Heart right ventricle (tissue), 16 donors: ENCODE measurements at regions not wholly inside any gene's neighbourhood (a gene's known extent, or its start where the extent isn't known, plus 50 kb on each side); places are given as distances from the start of the nearest gene placed in this dataset.

Experiments
- ATAC-seq, 8 donors: fragments of 200-7000 bp; cut with Tn5 transposase; one replicate each; pipeline ENCODE4 v1.9.1; 2020; ENCODE audit warnings: mild to moderate bottlenecking in 8 of 8, moderate library complexity in 8 of 8, moderate number of reproducible peaks in 1 of 8
- DNase-seq, 2 donors: peaks; one replicate each; pipeline ENCODE4 v3.0.0-alpha.2; 2020
- H3K27ac ChIP-seq, 10 donors: fragments of 200-600 bp; sonication (generic) in 2 of 10; one replicate each; pipeline versions ENCODE4 v1.5.0 to v1.8.0; 2020 to 2022; ENCODE audit warnings: mild to moderate bottlenecking in 3 of 10
- H3K27me3 ChIP-seq, 7 donors: fragments of 200-600 bp; one replicate each; pipeline ENCODE4 v1.8.0; 2021 to 2022; ENCODE audit warnings: mild to moderate bottlenecking in 2 of 7
- H3K36me3 ChIP-seq, 9 donors: fragments of 200-600 bp; sonication (generic) in 1 of 9; one replicate each; pipeline versions ENCODE4 v1.5.0 to v1.8.0; 2020 to 2022; ENCODE audit warnings: mild to moderate bottlenecking in 2 of 9
- H3K4me1 ChIP-seq, 9 donors: fragments of 200-600 bp; sonication (generic) in 1 of 9; one replicate each; pipeline versions ENCODE4 v1.5.0 to v1.8.0; 2020 to 2022; ENCODE audit warnings: mild to moderate bottlenecking in 4 of 9
- H3K4me3 ChIP-seq, 10 donors: fragments of 200-600 bp; sonication (generic) in 2 of 10; one replicate each; pipeline versions ENCODE4 v1.5.0 to v1.8.0; 2020 to 2022; ENCODE audit warnings: mild to moderate bottlenecking in 7 of 10, moderate library complexity in 2 of 10
- H3K9me3 ChIP-seq, 11 donors: fragments of 200-600 bp in 10 of 11; sonication (generic) in 2 of 11; one replicate each; pipeline versions ENCODE4 v1.5.0 to v1.8.0; 2013 to 2022; ENCODE audit warnings: mild to moderate bottlenecking in 2 of 11, control low read depth in 1 of 11, moderate library complexity in 1 of 11
- CTCF ChIP-seq, 9 donors: fragments of 200-600 bp; sonication (generic) in 2 of 9; IDR thresholded peaks; one replicate each; pipeline versions ENCODE4 v1.5.0 to v1.8.0; 2021 to 2022; ENCODE audit warnings: antibody characterized with exemption in 9 of 9, mild to moderate bottlenecking in 5 of 9, moderate library complexity in 1 of 9
- WGBS, 2 donors: extraction: QIAGEN DNeasy Blood & Tissue Kit; methylation state at CpG; one replicate each; pipeline ENCODE4 v1.1.7; 2013; ENCODE audit warnings: inconsistent platforms in 1 of 2; 5-methylcytosine and 5-hydroxymethylcytosine counted together
- intact Hi-C, 10 donors: fragments of 100-400 bp; cut with DNase I; formaldehyde crosslinking; loops; one replicate each; pipeline versions ENCODE4 v1.11.1 to v1.14.2; 2022
- donor health status: Arrhythmogenic right ventricular cardiomyopathy.
- donor health status: ischemic (EF 13 %, LVEDD 7.1; RV severe dilation, severe dysfunction).
- donor health status: healthy with polysubstance abuse.
- donor health status: DM: no; HTN: yes; CAD: no.
- donor health status: DM: no; HTN: no; CAD: no.
- donor health status: ischemic (EF 25% LVEDD 6.9; RV normal size, moderate dysfunction).
- donor health status: ischemic (EF 25% LVEDD 5.7; RV mildly dilated, moderate dysfunction).
- donor health status: healthy.
- donor health status: DM: yes; HTN: yes; CAD: no.
- donor health status: Ischemic cardiomyopathy.
- donor health status: ischemic (EF 35%, LVEDD 5.7; RV mildly dilated, moderate dysfunction).
- donor health status: nonischemic (EF 11% LVEDD 7.7; RV severe dilation, severe dysfunction).
- donor health status: DM: yes; HTN: yes; CAD: no.
- donor health status: PGD.
- donor health status: ischemic (EF 29% LVEDD 5.4; RV normal size, mild dysfunction).
- donor health status: nonischemic (EF 23%, LVEDD 6.1; RV moderate dilation, normal function).

GRCh38 chr1:95699149-95699953 lies 465.3 kb downstream of the RWDD3 start:
- 77 to 80% methylated on average over 3 of the region's 3 CpGs for WGBS, 2 donors
- no peak for TF ChIP-seq CTCF (IDR thresholded peaks at IDR 0.05)
- Histone ChIP-seq H3K27ac (no peak overlapping the region), H3K9me3 (peaks cover 0 to 44% (median 19%) of the 10 kb centered on the region in 11 donors), H3K27me3 (no peaks in the 10 kb centered on the region), H3K4me1 (no peaks in the 10 kb centered on the region), H3K4me3 (no peak overlapping the region), H3K36me3 (no peaks in the 10 kb centered on the region)
- intact Hi-C loops, result no loop called here
- ATAC-seq, result no peak
- DNase-seq, result no peak

- Histone ChIP-seq H3K27me3 (no peaks in the 10 kb centered on the region), H3K27ac (no peak overlapping the region), H3K36me3 (no peaks in the 10 kb centered on the region), H3K4me3 (no peak overlapping the region), H3K4me1 (no peaks in the 10 kb centered on the region), H3K9me3 (peaks cover 0 to 66% (median 35%) of the 10 kb centered on the region in 11 donors)
- ATAC-seq (no peak), DNase-seq (no peak)
- 86 to 89% methylated on average over 4 of the region's 4 CpGs for WGBS, 2 donors
- intact Hi-C loops, result no loop called here
- no peak for TF ChIP-seq CTCF (IDR thresholded peaks at IDR 0.05)
Observed at GRCh38 chr1:95701450-95702173, 467.6 kb downstream of the RWDD3 start.

GRCh38 chr1:95703046-95703445 lies 469.0 kb downstream of the RWDD3 start:
- ATAC-seq (no peak), DNase-seq (no peak)
- H3K27me3 ChIP-seq, result no peaks in the 10 kb centered on the region
- no peak overlapping the region for H3K4me3 ChIP-seq
- TF ChIP-seq CTCF (IDR thresholded peaks at IDR 0.05), result no peak
- intact Hi-C loops, result no loop called here
- H3K36me3 ChIP-seq, result no peaks in the 10 kb centered on the region
- peaks cover 0 to 75% (median 44%) of the 10 kb centered on the region in 11 donors for H3K9me3 ChIP-seq
- no peaks in the 10 kb centered on the region for H3K4me1 ChIP-seq
- no peak overlapping the region for H3K27ac ChIP-seq

- no peak for TF ChIP-seq CTCF (IDR thresholded peaks at IDR 0.05)
- Histone ChIP-seq H3K4me3 (no peak overlapping the region), H3K4me1 (no peaks in the 10 kb centered on the region), H3K27ac (no peak overlapping the region), H3K36me3 (no peaks in the 10 kb centered on the region), H3K9me3 (no peaks in the 10 kb centered on the region), H3K27me3 (no peaks in the 10 kb centered on the region)
- ATAC-seq (no peak), DNase-seq (no peak)
- 87 to 91% methylated on average over 3 of the region's 3 CpGs for WGBS, 2 donors
- intact Hi-C loops, result no loop called here
Observed at GRCh38 chr1:95716097-95716496, 482.1 kb downstream of the RWDD3 start.
